Adrenal gland (tissue), 9 donors: ENCODE measurements at regions not wholly inside any gene's neighbourhood (a gene's known extent, or its start where the extent isn't known, plus 50 kb on each side); places are given as distances from the start of the nearest gene placed in this dataset.

Experiments used
- DNase-seq, 7 donors: peaks; one replicate each; pipeline ENCODE4 v3.0.0-alpha.2; 2019 to 2020
- H3K27ac ChIP-seq, 5 donors: fragments of 200-600 bp; sonication (generic) in 4 of 5; 1 replicate in 3 of 5; 2 replicates in 2 of 5; pipeline versions ENCODE4 v1.5.1 to v1.8.0; 2016 to 2020; ENCODE audit warnings: mild to moderate bottlenecking in 1 of 5
- H3K27me3 ChIP-seq: fragments of 200-600 bp; 2 replicates; pipeline ENCODE4 v1.8.0; 2021
- H3K36me3 ChIP-seq, 2 donors: fragments of 200-600 bp; replicated peaks in 1 of 2; 1 replicate in 1 of 2; 2 replicates in 1 of 2; pipeline versions ENCODE4 v1.5.1 to v1.8.0; 2018 to 2022
- H3K4me1 ChIP-seq, 2 donors: fragments of 200-600 bp; replicated peaks in 1 of 2; 1 replicate in 1 of 2; 2 replicates in 1 of 2; pipeline versions ENCODE4 v1.5.1 to v1.8.0; 2018 to 2021
- H3K4me3 ChIP-seq, 4 donors: fragments of 200-600 bp; sonication (generic) in 3 of 4; one replicate each; pipeline ENCODE4 v1.5.1; 2016 to 2018
- H3K9me3 ChIP-seq, 3 donors: fragments of 200-600 bp; sonication (generic) in 1 of 3; replicated peaks in 1 of 3; 1 replicate in 2 of 3; 2 replicates in 1 of 3; pipeline versions ENCODE4 v1.5.1 to v1.8.0; 2016 to 2021
- POLR2A ChIP-seq, 2 donors: fragments of 450-650 bp; IDR thresholded peaks; one replicate each; pipeline ENCODE4 v1.6.1; 2017; ENCODE audit warnings: antibody characterized with exemption in 2 of 2, mild to moderate bottlenecking in 2 of 2, moderate library complexity in 1 of 2
- WGBS, 4 donors: extraction: QIAGEN DNeasy Blood & Tissue Kit in 2 of 4; methylation state at CpG; one replicate each; pipeline versions ENCODE4 v1.1.5 to v1.1.7; 2013 to 2017; 5-methylcytosine and 5-hydroxymethylcytosine counted together
- intact Hi-C, 2 donors: fragments of 100-400 bp; cut with DNase I; formaldehyde crosslinking; loops; one replicate each; pipeline versions ENCODE4 v1.14.1 to v1.15.0; 2022 to 2023
- TF ChIP-seq, protein P1 (sequence below), 6 experiments: fragments of 450-650 bp in 4 of 6; fragments of 200-600 bp in 2 of 6; sonication (generic) in 1 of 6; IDR thresholded peaks; 1 replicate in 5 of 6; 2 replicates in 1 of 6; pipeline versions ENCODE4 v1.5.1 to v1.8.0; 2016 to 2021; ENCODE audit warnings: antibody characterized with exemption in 6 of 6, mild to moderate bottlenecking in 2 of 6, moderate library complexity in 1 of 6
- donor health status: healthy with polysubstance abuse.
- donor health status: Bipolar disorder and iron deficiency.
- donor health status: DM: yes; HTN: yes; CAD: no.
- donor health status: DM: no; HTN: no; CAD: no.
- donor health status: DM: no; HTN: no; CAD: no.

DNA sequence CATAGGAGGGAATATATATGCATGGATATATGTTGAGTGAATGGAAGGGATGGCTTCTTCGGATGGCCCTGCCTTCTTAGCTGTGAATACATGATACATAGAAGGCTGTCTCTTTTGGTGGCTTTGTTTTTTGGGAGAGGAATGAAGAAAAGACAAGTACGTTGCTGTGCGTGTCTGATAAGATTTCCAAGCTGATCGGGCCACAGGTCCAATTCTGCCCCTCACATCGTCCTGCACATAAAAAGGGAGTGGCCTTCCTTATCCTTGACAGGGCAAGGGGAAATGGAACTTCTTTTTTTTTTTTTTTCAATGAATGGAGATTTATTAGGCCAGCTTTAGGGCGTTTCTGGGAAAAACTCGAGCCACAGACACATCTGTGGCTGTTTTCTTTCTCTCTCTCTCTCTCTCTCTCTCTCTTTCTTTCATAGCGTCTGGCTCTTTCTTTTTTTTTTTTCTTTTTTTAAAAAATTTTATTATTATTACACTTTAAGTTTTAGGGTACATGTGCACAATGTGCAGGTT, 103.8 kb upstream of the SPATA13 start:
- intact Hi-C loops, result loop anchor here (10.0 kb wide), 2 partner anchors 88 to 168 kb away; no protein-coding TSS in a partner anchor
- 61 to 76% (median 73%) methylated on average over 8 of the region's 8 CpGs for WGBS, 4 donors
- no peaks in the 10 kb centered on the region for H3K27me3 ChIP-seq

DNA sequence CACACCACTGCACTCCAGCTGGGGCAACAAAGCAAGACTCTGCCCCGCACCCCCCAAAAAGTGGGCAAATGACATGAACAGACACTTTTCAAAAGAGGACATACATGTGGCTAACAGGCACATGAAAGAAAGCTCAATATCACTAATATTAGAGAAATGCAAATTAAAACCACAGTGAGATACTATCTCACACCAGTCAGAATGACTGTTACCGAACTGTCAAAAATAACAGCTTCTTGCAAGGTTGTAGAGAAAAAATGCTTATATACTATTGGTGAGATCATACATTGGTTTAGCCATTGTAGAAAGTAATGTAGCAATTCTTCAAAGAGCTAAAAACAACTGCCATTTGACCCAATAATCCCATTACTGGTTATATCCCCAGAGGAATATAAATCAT, 99.5 kb upstream of the SPATA13 start:
- TF ChIP-seq, protein P1, sequence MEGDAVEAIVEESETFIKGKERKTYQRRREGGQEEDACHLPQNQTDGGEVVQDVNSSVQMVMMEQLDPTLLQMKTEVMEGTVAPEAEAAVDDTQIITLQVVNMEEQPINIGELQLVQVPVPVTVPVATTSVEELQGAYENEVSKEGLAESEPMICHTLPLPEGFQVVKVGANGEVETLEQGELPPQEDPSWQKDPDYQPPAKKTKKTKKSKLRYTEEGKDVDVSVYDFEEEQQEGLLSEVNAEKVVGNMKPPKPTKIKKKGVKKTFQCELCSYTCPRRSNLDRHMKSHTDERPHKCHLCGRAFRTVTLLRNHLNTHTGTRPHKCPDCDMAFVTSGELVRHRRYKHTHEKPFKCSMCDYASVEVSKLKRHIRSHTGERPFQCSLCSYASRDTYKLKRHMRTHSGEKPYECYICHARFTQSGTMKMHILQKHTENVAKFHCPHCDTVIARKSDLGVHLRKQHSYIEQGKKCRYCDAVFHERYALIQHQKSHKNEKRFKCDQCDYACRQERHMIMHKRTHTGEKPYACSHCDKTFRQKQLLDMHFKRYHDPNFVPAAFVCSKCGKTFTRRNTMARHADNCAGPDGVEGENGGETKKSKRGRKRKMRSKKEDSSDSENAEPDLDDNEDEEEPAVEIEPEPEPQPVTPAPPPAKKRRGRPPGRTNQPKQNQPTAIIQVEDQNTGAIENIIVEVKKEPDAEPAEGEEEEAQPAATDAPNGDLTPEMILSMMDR (IDR thresholded peaks at IDR 0.05), result no peak
- TF ChIP-seq POLR2A (IDR thresholded peaks at IDR 0.05), result no peak
- WGBS, 4 donors, result 76 to 98% (median 93%) methylated on average over 2 of the region's 2 CpGs
- intact Hi-C loops, result loop anchor here in 1 of 2 donors (10.0 kb wide), 1 partner anchor 94 kb away; no protein-coding TSS in a partner anchor

More for the DNA sequence above, 103.8 kb upstream of the SPATA13 start:
- H3K9me3 ChIP-seq, result no peaks in the 10 kb centered on the region
- no peaks in the 10 kb centered on the region for H3K36me3 ChIP-seq
- no peak for DNase-seq
- no peak overlapping the region for H3K4me3 ChIP-seq
- no peak overlapping the region for H3K27ac ChIP-seq
- TF ChIP-seq, protein P1 (IDR thresholded peaks at IDR 0.05), result no peak
- no peak for TF ChIP-seq POLR2A (IDR thresholded peaks at IDR 0.05)
- peaks cover 0 to 14% of the 10 kb centered on the region in 2 donors for H3K4me1 ChIP-seq

DNA sequence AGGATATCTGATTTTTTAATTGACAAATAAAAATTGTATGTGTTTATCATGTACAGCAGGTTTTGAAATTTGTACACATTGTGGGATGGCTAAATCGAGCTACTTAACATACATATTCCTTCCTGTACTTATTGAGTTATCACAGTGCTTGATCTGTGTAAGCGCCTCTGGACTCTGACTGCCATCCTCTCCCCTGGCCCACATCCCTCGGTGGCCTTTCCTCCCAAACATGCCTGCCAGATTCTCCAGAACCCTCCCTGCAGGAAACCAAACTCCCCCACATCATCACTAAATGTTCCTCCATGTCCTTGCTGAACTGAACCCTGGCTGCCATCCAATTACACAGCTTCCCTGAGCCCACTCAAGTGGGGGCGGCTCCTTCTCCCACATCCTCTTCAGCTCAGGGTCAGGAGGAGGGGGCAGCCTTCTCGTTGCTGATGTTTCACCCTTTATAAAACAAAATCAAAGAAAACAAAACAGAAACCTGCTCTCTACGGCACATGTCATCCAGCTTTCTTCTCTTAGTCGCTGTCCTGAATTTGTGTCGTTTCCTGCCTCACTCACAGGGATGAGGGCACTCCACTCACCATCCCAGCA, 97.1 kb upstream of the SPATA13 start:
- Histone ChIP-seq H3K27me3 (no peaks in the 10 kb centered on the region), H3K9me3 (no peaks in the 10 kb centered on the region), H3K27ac (peak overlapping the region in 2 of 5 donors; percentile 11 to 48), H3K36me3 (no peaks in the 10 kb centered on the region), H3K4me1 (peaks cover 0 to 4% of the 10 kb centered on the region in 2 donors), H3K4me3 (no peak overlapping the region)
- intact Hi-C loops, result loop anchor here in 1 of 2 donors (10.0 kb wide), 1 partner anchor 91 kb away; no protein-coding TSS in a partner anchor
- DNase-seq, result peak in 4 of 7 donors; percentile 42 to 79 (median 52)
- 36 to 39% (median 37%) methylated on average over 8 of the region's 8 CpGs for WGBS, 4 donors
- no peak for TF ChIP-seq POLR2A (IDR thresholded peaks at IDR 0.05)
- TF ChIP-seq, protein P1 (IDR thresholded peaks at IDR 0.05), result no peak

More for the DNA sequence above, 99.5 kb upstream of the SPATA13 start:
- DNase-seq, result no peak
- H3K4me1 ChIP-seq, result peaks cover 0 to 4% of the 10 kb centered on the region in 2 donors
- H3K4me3 ChIP-seq, result no peak overlapping the region
- H3K27me3 ChIP-seq, result no peaks in the 10 kb centered on the region
- no peak overlapping the region for H3K27ac ChIP-seq
- no peaks in the 10 kb centered on the region for H3K36me3 ChIP-seq
- no peaks in the 10 kb centered on the region for H3K9me3 ChIP-seq

DNA sequence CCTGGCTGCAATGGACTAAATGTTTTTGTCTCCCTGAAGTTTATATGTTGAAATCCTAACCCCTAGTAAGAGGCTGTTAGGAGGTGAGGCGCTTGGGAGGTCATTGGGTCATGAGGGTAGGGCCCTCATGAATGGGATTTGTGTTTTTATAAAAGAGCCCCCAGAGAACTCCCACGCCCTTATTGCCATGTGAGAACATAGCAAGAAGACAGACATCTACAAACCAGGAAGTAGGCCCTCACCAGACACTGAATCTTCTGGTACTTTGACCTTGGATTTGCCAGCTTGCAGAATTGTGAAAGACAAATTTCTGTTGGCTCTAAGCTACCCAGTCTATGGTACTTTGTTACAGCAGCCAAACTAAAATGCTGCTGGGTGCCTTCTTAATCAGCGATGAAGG, 96.1 kb upstream of the SPATA13 start:
- H3K27me3 ChIP-seq, result no peaks in the 10 kb centered on the region
- TF ChIP-seq, protein P1 (IDR thresholded peaks at IDR 0.05), result no peak
- TF ChIP-seq POLR2A (IDR thresholded peaks at IDR 0.05), result no peak
- WGBS, 4 donors, result 80 to 92% (median 86%) methylated on average over 3 of the region's 3 CpGs
- no peaks in the 10 kb centered on the region for H3K36me3 ChIP-seq
- DNase-seq, result peak in 1 of 7 donors; percentile 45
- no peak overlapping the region for H3K4me3 ChIP-seq
- intact Hi-C loops, result loop anchor here in 1 of 2 donors (10.0 kb wide), 1 partner anchor 90 kb away; no protein-coding TSS in a partner anchor
- H3K27ac ChIP-seq, result peak overlapping the region in 2 of 5 donors; percentile 11 to 48
- peaks cover 0 to 4% of the 10 kb centered on the region in 2 donors for H3K4me1 ChIP-seq
- no peaks in the 10 kb centered on the region for H3K9me3 ChIP-seq
